ENCODE measurements at regions not wholly inside any gene's neighbourhood (a gene's known extent, or its start where the extent isn't known, plus 50 kb on each side); places are given as distances from the start of the nearest gene placed in this dataset.

DNA sequence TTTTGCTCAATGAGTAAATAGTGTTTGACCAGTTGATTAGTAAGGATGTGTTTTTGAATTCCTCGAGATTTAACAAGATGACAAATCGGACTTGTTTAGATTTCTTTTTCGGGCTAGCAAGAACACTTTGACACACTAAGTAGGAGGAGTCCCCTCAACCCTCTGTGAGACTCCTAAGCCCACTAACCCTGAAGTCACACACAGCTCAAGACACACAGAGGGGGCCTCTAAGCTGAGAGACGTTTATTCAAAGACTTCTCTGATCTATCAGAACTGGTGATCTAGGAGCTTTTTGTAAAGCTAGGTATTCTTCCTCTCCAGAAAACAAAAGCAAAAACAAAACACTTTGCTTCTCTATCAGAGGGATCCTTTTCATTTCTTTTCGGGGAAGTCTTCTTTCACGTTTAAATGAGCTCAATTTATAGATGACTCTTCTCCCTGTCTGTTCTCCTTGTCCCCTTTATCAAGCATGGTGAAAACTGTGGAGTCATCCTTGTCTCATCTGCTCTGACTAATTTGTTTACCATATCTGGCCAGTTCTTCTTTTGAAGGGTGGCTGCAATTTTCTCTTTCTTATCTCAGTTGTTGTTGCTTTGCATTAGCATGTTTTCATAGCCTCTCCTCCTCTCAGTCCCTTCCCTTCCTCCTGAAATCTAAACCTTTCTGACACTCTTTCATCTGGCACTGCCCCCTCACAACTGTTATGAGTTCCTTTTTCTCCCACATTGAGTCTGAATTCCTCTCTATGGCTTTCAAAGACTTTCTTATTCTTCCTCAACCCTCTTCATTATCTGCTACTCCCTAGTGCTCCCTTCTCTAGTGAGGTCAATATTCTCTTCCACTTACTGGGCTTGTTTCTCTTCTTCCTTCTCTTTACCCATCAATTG, 68.5 kb upstream of the RAI14 start:
- no peak for DNase-seq (ENCODE audit: low read depth, low spot score)
- no peak overlapping the region for H3K4me3 ChIP-seq (ENCODE audit: low read length)

DNA sequence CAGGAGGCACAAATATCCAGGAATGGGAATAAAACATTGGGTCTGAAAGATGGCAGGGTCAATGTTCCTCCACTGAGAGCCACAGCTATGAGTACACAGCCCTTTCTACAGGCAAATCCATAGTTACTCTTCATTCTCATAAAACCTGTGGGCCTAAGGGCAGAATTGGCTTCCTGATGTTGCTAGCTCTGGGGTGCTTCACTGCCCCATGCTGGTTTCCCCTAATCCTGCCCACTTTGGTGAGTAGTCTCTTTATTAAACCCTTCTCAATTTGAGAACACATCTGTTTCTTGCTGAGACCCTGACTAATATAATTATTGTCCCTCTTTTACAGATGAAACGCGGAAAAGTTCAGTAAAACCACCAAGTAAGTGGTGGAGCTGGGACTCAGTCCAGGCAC, 66.3 kb upstream of the RAI14 start:
- H3K4me3 ChIP-seq (ENCODE audit: low read length) = no peak overlapping the region
- DNase-seq (ENCODE audit: low read depth, low spot score) = no peak

DNA sequence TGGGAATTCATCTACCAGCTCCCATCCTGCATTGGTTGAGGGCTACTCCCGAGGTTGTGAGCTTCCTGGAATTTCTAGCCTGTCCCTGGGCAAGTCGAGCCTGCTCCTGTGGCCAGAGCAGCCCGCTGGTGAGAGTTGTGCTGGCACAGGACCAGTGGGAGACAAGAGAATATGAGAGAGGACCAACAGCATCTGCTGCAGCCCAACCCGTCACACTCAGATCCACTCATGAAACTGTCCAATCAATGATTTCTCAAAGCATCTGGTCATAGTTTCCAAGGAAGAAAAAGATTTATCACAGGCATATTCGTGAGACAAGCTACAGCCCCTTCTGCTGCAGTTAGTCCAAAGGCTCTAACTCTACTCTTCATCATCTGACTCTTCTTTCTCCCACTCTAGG, 64.4 kb upstream of the RAI14 start:
- DNase-seq (ENCODE audit: low read depth, low spot score) = no peak
- H3K4me3 ChIP-seq (ENCODE audit: low read length) = no peak overlapping the region

- H3K4me3 ChIP-seq (ENCODE audit: low read length) = no peak overlapping the region
- no peak for DNase-seq (ENCODE audit: low read depth, low spot score)
Measured at GRCh38 chr5:34597034-34598027, 58.8 kb upstream of the RAI14 start.

DNA sequence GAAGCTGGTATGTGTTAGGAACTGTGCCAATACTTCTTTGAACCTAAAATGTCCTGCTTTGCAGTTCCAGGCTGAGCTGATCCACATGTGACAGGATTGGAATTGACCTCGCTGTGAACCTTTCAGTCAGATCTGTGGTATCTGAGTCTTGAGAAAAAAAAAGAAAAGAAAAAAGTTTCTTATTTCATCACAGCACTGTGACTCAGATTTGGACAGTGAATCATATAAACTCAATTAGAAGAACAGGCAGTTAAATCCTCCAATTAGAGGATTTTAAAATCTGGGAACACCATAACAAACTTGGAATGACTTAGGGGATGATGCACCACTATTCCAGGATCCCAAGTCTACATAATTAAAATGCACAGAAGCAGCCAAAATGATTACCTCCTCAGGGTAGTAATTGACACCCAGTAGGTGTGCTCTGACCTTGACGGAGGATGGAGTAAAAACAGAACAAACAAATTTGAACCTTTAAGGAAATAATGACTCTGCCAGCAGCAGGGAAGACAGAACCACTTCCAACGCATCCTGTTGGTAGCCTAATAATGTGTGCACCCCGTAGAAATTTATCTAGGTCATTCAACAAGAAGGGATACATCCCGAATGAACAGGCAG, 57.8 kb upstream of the RAI14 start:
- no peak for DNase-seq (ENCODE audit: low read depth, low spot score)
- no peak overlapping the region for H3K4me3 ChIP-seq (ENCODE audit: low read length)

- H3K4me3 ChIP-seq (ENCODE audit: low read length) = no peak overlapping the region
Measured at GRCh38 chr5:34599471-34600117, 56.5 kb upstream of the RAI14 start.

GRCh38 chr5:34600118-34600493, 56.0 kb upstream of the RAI14 start:
- H3K4me3 ChIP-seq (ENCODE audit: low read length) = no peak overlapping the region

More at GRCh38 chr5:34599471-34600117, 56.5 kb upstream of the RAI14 start:
- no peak for DNase-seq (ENCODE audit: low read depth, low spot score)

GRCh38 chr5:34603378-34603777, 52.8 kb upstream of the RAI14 start:
- DNase-seq (ENCODE audit: low read depth, low spot score) = no peak
- H3K4me3 ChIP-seq (ENCODE audit: low read length) = no peak overlapping the region

More at GRCh38 chr5:34600118-34600493, 56.0 kb upstream of the RAI14 start:
- no peak for DNase-seq (ENCODE audit: low read depth, low spot score)

DNA sequence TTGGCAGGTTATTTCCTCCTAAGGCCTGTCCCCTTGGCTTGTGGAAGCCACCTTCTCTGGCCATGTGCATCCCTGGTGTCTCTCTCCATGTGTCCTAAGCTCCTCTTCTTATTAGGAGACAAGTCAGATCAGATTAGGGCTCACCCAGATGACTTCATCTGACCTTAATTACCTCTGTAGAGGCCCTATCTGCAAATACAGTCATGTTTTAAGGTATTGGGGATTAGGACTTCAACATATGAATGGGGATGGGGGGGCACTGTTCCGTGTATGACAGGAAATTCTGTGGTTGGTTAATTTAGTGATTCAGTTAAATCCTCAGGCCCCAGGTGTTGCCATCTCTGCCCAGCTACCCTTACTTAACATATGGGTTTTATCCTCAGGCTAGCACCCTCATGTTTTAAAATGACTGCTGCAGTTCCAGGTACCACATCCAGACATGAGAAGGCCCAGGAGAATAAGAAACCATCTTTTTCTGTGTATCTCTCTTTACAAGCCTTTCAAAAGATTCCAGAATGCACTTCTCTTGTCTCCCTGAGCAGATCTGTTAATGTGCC, 51.9 kb upstream of the RAI14 start:
- DNase-seq (ENCODE audit: low read depth, low spot score) = no peak
- H3K4me3 ChIP-seq (ENCODE audit: low read length) = no peak overlapping the region

GRCh38 chr5:34606101-34606500, 50.0 kb upstream of the RAI14 start:
- no peak for DNase-seq (ENCODE audit: low read depth, low spot score)
- H3K4me3 ChIP-seq (ENCODE audit: low read length) = no peak overlapping the region

All from Jurkat, Clone E6-1 (cell line).